Tibial nerve (tissue), 4 donors: ENCODE measurements at regions not wholly inside any gene's neighbourhood (a gene's known extent, or its start where the extent isn't known, plus 50 kb on each side); places are given as distances from the start of the nearest gene placed in this dataset.
A peak's percentile ranks its signal among the peaks of the same experiment; 100 is the strongest.

Experiments used
- DNase-seq, 2 donors: peaks; one replicate each; pipeline ENCODE4 v3.0.0-alpha.2; 2019; ENCODE audit warnings: low spot score in 2 of 2
- H3K27ac ChIP-seq, 4 donors: fragments of 200-600 bp; sonication (generic) in 3 of 4; one replicate each; pipeline ENCODE4 v1.5.1; 2017 to 2019; ENCODE audit warnings: mild to moderate bottlenecking in 1 of 4
- H3K27me3 ChIP-seq, 2 donors: fragments of 200-600 bp; sonication (generic) in 1 of 2; one replicate each; pipeline versions ENCODE4 v1.5.1 to v1.6.0; 2017 to 2019
- H3K36me3 ChIP-seq, 3 donors: fragments of 200-600 bp; sonication (generic); one replicate each; pipeline ENCODE4 v1.5.1; 2018 to 2019
- H3K4me1 ChIP-seq, 4 donors: fragments of 200-600 bp; sonication (generic) in 3 of 4; one replicate each; pipeline ENCODE4 v1.5.1; 2017 to 2019
- H3K4me3 ChIP-seq, 4 donors: fragments of 200-600 bp; sonication (generic) in 3 of 4; one replicate each; pipeline ENCODE4 v1.5.1; 2017 to 2019; ENCODE audit warnings: mild to moderate bottlenecking in 1 of 4, moderate library complexity in 1 of 4
- H3K9me3 ChIP-seq, 4 donors: fragments of 200-600 bp; sonication (generic) in 3 of 4; one replicate each; pipeline ENCODE4 v1.5.1; 2017 to 2019
- EP300 ChIP-seq, 2 donors: sonication (generic); formaldehyde crosslinking; IDR thresholded peaks; one replicate each; pipeline ENCODE4 v1.6.1; 2017; ENCODE audit warnings: antibody characterized with exemption in 2 of 2, mild to moderate bottlenecking in 1 of 2
- POLR2A ChIP-seq, 2 donors: fragments of 450-650 bp; IDR thresholded peaks; one replicate each; pipeline ENCODE4 v1.6.1; 2017; ENCODE audit warnings: antibody characterized with exemption in 2 of 2, mild to moderate bottlenecking in 2 of 2, moderate library complexity in 2 of 2
- WGBS, 2 donors: methylation state at CpG; one replicate each; pipeline ENCODE4 v1.1.5; 2018; 5-methylcytosine and 5-hydroxymethylcytosine counted together
- TF ChIP-seq, protein P1 (sequence below), 5 experiments: fragments of 200-600 bp in 3 of 5; fragments of 450-650 bp in 2 of 5; sonication (generic) in 3 of 5; IDR thresholded peaks; one replicate each; pipeline ENCODE4 v1.5.1; 2016 to 2019; ENCODE audit warnings: antibody characterized with exemption in 5 of 5, mild to moderate bottlenecking in 3 of 5, moderate library complexity in 2 of 5

DNA sequence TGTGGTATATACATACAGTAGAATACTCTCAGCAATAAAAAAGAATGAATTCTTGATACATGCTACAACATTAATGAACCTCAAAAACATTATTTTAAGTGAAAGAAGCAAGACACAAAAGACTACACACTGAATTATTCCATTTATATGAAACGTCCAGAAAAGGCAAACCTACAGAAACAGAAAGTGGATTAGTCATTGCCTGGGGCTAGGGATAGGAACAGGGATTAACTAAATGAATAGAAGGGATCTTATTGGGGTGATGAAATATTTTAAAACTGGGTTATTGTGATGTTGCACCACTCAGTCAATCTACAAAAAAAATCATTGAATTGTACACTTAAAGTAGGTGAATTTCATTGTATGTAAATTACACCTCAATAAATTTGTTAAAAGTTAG lies 326.7 kb downstream of the PIK3R1 start:
- WGBS, 2 donors, result 47 to 56% methylated on average over 1 of the region's 1 CpG
- H3K27ac ChIP-seq, result no peak overlapping the region

DNA sequence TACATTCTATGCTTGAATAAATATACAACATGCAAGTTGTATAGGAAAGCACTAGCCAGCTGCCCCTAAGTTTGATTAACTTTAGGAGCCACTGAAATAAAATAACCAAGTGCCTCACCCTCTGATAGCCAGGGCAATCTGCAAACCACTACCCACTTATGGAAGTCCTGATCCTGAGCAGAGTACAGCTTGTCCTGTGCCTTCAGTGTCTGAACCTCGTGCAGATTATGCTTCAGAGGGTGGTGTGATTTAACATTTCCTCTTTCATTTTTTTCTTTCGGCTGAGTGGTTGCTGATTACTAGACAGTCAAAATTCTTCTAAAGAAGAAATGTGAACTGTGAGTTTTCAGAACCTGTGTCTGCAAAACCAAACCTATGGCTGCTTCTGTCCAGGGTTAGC lies 327.7 kb downstream of the PIK3R1 start:
- TF ChIP-seq EP300 (IDR thresholded peaks at IDR 0.05) (peak; percentile 70 to 83), POLR2A (IDR thresholded peaks at IDR 0.05) (no peak)
- H3K4me3 ChIP-seq, result no peak overlapping the region
- DNase-seq, result no peak
- H3K9me3 ChIP-seq, result no peaks in the 10 kb centered on the region
- no peaks in the 10 kb centered on the region for H3K36me3 ChIP-seq
- 55 to 59% methylated on average over 2 of the region's 2 CpGs for WGBS, 2 donors
- no peaks in the 10 kb centered on the region for H3K27me3 ChIP-seq
- no peak overlapping the region for H3K27ac ChIP-seq
- no peaks in the 10 kb centered on the region for H3K4me1 ChIP-seq

More for the DNA sequence above, 326.7 kb downstream of the PIK3R1 start:
- no peak for DNase-seq
- no peaks in the 10 kb centered on the region for H3K27me3 ChIP-seq
- H3K4me1 ChIP-seq, result no peaks in the 10 kb centered on the region
- no peak overlapping the region for H3K4me3 ChIP-seq
- no peaks in the 10 kb centered on the region for H3K9me3 ChIP-seq
- TF ChIP-seq EP300 (IDR thresholded peaks at IDR 0.05), result no peak
- no peak for TF ChIP-seq POLR2A (IDR thresholded peaks at IDR 0.05)
- TF ChIP-seq, protein P1, sequence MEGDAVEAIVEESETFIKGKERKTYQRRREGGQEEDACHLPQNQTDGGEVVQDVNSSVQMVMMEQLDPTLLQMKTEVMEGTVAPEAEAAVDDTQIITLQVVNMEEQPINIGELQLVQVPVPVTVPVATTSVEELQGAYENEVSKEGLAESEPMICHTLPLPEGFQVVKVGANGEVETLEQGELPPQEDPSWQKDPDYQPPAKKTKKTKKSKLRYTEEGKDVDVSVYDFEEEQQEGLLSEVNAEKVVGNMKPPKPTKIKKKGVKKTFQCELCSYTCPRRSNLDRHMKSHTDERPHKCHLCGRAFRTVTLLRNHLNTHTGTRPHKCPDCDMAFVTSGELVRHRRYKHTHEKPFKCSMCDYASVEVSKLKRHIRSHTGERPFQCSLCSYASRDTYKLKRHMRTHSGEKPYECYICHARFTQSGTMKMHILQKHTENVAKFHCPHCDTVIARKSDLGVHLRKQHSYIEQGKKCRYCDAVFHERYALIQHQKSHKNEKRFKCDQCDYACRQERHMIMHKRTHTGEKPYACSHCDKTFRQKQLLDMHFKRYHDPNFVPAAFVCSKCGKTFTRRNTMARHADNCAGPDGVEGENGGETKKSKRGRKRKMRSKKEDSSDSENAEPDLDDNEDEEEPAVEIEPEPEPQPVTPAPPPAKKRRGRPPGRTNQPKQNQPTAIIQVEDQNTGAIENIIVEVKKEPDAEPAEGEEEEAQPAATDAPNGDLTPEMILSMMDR (IDR thresholded peaks at IDR 0.05), result no peak
- no peaks in the 10 kb centered on the region for H3K36me3 ChIP-seq

DNA sequence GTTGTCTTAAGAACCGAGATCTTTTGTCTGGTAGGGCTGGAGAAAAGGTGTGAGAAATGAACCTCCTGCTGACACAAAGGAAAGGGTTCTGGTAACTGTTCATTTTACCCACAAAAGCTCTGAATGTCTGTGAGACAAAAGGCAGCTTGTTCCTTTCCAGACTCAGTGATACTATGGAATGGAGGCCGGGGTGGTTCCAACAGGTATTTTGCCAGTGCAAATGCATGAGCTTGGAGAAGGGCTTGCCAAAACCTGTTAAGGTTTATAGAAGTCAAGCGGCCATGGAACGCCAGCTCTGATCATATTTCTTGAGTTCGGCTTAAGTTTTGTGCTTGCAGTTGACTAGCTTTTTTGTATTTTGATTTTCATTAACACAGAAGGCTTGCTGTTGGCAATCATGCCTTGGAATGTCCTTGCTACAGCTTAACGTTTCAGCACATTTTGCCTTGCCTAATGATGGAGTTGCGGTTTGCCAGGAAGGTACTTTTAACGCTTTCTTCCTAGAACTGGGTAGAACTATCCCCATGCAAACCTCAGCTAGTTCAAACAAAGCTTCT lies 328.6 kb downstream of the PIK3R1 start:
- 81 to 82% methylated on average over 8 of the region's 8 CpGs for WGBS, 2 donors
- Histone ChIP-seq H3K9me3 (no peaks in the 10 kb centered on the region), H3K27ac (no peak overlapping the region), H3K4me1 (no peaks in the 10 kb centered on the region), H3K36me3 (no peaks in the 10 kb centered on the region), H3K27me3 (no peaks in the 10 kb centered on the region), H3K4me3 (no peak overlapping the region)
- DNase-seq, result no peak
- TF ChIP-seq, protein P1 (IDR thresholded peaks at IDR 0.05), result no peak
- no peak for TF ChIP-seq EP300 (IDR thresholded peaks at IDR 0.05)
- TF ChIP-seq POLR2A (IDR thresholded peaks at IDR 0.05), result no peak

DNA sequence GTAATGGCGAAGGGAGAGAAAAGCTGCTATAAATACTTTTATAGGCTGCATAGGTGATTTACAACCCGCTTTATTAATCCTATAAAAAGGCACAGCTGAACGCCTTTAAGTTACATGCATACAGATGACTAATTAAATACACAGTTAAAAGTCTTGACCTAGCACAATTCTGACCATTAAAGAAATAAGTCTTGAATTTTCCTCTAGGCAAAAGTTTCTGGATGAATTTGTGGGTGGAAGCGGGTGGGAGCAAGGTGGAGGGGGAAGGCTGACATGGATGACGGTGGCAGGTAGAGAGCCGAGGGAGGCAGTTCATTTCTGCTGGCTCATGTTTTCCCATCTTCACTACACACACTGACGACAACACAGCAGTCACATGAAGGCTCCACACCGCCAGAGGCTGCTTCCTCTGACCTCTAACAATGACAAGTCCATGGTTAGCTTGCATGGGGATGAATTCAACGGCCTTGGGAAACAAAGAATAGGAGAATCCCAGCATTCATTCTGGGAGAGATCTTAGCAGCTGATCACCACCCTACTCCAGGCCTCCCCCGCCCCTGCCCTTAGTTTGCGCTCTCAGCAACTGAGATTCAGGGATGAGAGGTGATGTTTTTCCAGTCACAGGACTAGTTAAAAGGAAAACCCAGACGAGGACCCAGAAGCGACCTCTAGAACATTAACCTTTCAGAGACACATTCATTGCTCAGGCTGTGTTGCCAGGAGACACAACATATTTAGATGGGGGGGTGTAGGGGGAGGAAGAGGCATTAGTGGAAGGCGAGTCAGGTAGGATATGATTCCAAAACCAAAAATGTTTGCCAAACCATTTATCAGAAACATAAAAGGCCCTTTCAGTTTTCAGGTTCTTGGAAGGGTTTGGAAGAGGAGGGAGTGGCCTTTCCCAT lies 329.3 kb downstream of the PIK3R1 start:
- TF ChIP-seq, protein P1 (IDR thresholded peaks at IDR 0.05), result no peak
- TF ChIP-seq POLR2A (IDR thresholded peaks at IDR 0.05), result no peak
- TF ChIP-seq EP300 (IDR thresholded peaks at IDR 0.05), result no peak
- H3K4me3 ChIP-seq, result no peak overlapping the region
- no peaks in the 10 kb centered on the region for H3K4me1 ChIP-seq
- 72 to 74% methylated on average over 14 of the region's 14 CpGs for WGBS, 2 donors
- H3K27ac ChIP-seq, result no peak overlapping the region
- H3K36me3 ChIP-seq, result no peaks in the 10 kb centered on the region
- DNase-seq, result no peak
- no peaks in the 10 kb centered on the region for H3K27me3 ChIP-seq
- H3K9me3 ChIP-seq, result no peaks in the 10 kb centered on the region

DNA sequence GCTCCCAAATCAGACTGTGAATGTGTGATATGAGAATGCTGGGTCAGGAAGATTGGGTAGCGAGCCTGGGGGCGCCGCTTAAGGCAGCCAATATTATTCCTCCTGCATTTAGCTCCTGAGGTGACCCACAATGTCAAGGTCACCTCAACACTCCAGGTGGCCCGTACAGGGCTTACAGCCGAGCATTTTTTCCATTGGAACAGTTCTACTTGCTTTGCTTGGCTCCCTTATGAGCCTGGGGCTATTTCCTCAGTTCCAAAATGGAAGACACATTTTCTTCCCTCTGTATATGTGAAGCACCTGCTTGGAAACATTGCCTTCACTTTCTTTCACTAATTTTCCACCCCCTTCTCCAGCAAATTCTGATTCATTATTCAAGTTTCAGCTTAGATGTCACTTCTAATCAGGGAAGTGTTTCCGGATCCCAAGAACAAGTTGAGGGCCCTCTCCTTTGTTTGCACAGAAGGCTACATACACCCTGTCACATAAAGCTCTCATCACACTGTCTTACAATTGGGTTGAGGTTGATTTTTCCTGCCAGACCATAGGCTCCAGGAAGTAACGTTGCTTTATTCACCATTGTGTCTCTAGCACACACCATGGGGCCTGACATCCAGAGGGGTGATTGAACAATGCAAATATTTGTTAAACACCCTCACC lies 330.2 kb downstream of the PIK3R1 start:
- Histone ChIP-seq H3K27ac (no peak overlapping the region), H3K9me3 (no peaks in the 10 kb centered on the region), H3K27me3 (no peaks in the 10 kb centered on the region), H3K4me1 (no peaks in the 10 kb centered on the region), H3K36me3 (no peaks in the 10 kb centered on the region), H3K4me3 (no peak overlapping the region)
- no peak for DNase-seq
- no peak for TF ChIP-seq POLR2A (IDR thresholded peaks at IDR 0.05)
- TF ChIP-seq, protein P1 (IDR thresholded peaks at IDR 0.05), result no peak
- no peak for TF ChIP-seq EP300 (IDR thresholded peaks at IDR 0.05)
- WGBS, 2 donors, result 76 to 77% methylated on average over 7 of the region's 7 CpGs
